ENCODE measurements at regions not wholly inside any gene's neighbourhood (a gene's known extent, or its start where the extent isn't known, plus 50 kb on each side); places are given as distances from the start of the nearest gene placed in this dataset.

- TF ChIP-seq SPI1 (IDR thresholded peaks at IDR 0.05; ENCODE audit: low read depth, low read length) (no peak), POLR2AphosphoS5 (IDR thresholded peaks at IDR 0.05; ENCODE audit: low read depth, low read length) (no peak)
These were observed 99.8 kb upstream of the GATB start for GRCh38 chr4:151860561-151861093.

Measured in GM12891 (cell line).